ENCODE measurements at regions not wholly inside any gene's neighbourhood (a gene's known extent, or its start where the extent isn't known, plus 50 kb on each side); places are given as distances from the start of the nearest gene placed in this dataset.

- Histone ChIP-seq H3K4me1 (ENCODE audit: insufficient read depth, low read length) (no peaks in the 10 kb centered on the region), H4K20me1 (ENCODE audit: insufficient read depth, low read length) (no peaks in the 10 kb centered on the region), H2AFZ (ENCODE audit: low read depth, low read length) (no peak overlapping the region), H3K4me2 (ENCODE audit: insufficient read depth, low read length) (no peak overlapping the region), H3K9me3 (ENCODE audit: insufficient read depth, low read length, severe bottlenecking) (no peaks in the 10 kb centered on the region), H3K27ac (ENCODE audit: low read length) (no peak overlapping the region), H3K27me3 (ENCODE audit: insufficient read depth, low read length, poor library complexity) (no peaks in the 10 kb centered on the region), H3K36me3 (ENCODE audit: insufficient read depth, low read length) (no peaks in the 10 kb centered on the region), H3K9ac (ENCODE audit: low read depth, low read length) (no peak overlapping the region), H3K79me2 (ENCODE audit: insufficient read depth, low read length) (no peaks in the 10 kb centered on the region), H3K4me3 (ENCODE audit: low read depth in 1 of 2, low read length in 2 of 2) (no peak overlapping the region)
- ATAC-seq (ENCODE audit: insufficient read depth, low read depth) (no peak), DNase-seq (no peak)
- TF ChIP-seq EZH2 (IDR thresholded peaks at IDR 0.05; ENCODE audit: borderline replicate concordance, low read depth, low read length, severe bottlenecking), result no peak
- TF ChIP-seq, protein P1, sequence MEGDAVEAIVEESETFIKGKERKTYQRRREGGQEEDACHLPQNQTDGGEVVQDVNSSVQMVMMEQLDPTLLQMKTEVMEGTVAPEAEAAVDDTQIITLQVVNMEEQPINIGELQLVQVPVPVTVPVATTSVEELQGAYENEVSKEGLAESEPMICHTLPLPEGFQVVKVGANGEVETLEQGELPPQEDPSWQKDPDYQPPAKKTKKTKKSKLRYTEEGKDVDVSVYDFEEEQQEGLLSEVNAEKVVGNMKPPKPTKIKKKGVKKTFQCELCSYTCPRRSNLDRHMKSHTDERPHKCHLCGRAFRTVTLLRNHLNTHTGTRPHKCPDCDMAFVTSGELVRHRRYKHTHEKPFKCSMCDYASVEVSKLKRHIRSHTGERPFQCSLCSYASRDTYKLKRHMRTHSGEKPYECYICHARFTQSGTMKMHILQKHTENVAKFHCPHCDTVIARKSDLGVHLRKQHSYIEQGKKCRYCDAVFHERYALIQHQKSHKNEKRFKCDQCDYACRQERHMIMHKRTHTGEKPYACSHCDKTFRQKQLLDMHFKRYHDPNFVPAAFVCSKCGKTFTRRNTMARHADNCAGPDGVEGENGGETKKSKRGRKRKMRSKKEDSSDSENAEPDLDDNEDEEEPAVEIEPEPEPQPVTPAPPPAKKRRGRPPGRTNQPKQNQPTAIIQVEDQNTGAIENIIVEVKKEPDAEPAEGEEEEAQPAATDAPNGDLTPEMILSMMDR (IDR thresholded peaks at IDR 0.05; ENCODE audit: borderline replicate concordance, extremely low read depth, low read length, poor library complexity, severe bottlenecking), result no peak
Observed at GRCh38 chr2:21429747-21430146, 306.0 kb downstream of the TDRD15 start.

DNA sequence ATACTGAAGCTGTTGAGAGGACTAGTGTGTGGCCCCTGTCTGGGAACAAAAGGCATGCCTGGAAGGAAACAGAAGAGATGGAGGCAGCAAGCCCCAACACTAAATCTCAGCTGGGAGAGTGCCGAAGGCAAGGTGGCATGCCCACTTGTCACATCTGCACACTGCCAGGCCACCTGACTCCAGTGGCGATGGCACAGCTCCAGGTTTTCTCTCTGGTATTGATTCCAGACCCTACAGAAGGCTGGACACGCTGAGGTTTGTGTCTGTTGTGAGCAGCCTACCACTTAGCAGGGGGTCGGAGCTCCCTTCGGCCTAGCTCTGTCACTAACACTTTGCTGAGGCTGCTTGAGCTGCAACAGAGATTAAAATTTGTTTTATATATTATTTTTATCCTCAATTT is 307.3 kb downstream of the TDRD15 start:
- Histone ChIP-seq H3K36me3 (ENCODE audit: insufficient read depth, low read length) (no peaks in the 10 kb centered on the region), H3K4me2 (ENCODE audit: insufficient read depth, low read length) (no peak overlapping the region), H4K20me1 (ENCODE audit: insufficient read depth, low read length) (no peaks in the 10 kb centered on the region), H3K4me3 (ENCODE audit: low read depth in 1 of 2, low read length in 2 of 2) (no peak overlapping the region), H3K27me3 (ENCODE audit: insufficient read depth, low read length, poor library complexity) (no peaks in the 10 kb centered on the region), H2AFZ (ENCODE audit: low read depth, low read length) (no peak overlapping the region), H3K79me2 (ENCODE audit: insufficient read depth, low read length) (no peaks in the 10 kb centered on the region), H3K4me1 (ENCODE audit: insufficient read depth, low read length) (no peaks in the 10 kb centered on the region), H3K9me3 (ENCODE audit: insufficient read depth, low read length, severe bottlenecking) (no peaks in the 10 kb centered on the region), H3K9ac (ENCODE audit: low read depth, low read length) (no peak overlapping the region), H3K27ac (ENCODE audit: low read length) (no peak overlapping the region)
- no peak for TF ChIP-seq EZH2 (IDR thresholded peaks at IDR 0.05; ENCODE audit: borderline replicate concordance, low read depth, low read length, severe bottlenecking)
- TF ChIP-seq, protein P1 (IDR thresholded peaks at IDR 0.05; ENCODE audit: borderline replicate concordance, extremely low read depth, low read length, poor library complexity, severe bottlenecking), result no peak
- no peak for ATAC-seq (ENCODE audit: insufficient read depth, low read depth)
- no peak for DNase-seq

GRCh38 chr2:21438949-21439348 is 315.2 kb downstream of the TDRD15 start:
- Histone ChIP-seq H3K9ac (ENCODE audit: low read depth, low read length) (no peak overlapping the region), H3K4me2 (ENCODE audit: insufficient read depth, low read length) (no peak overlapping the region), H3K4me1 (ENCODE audit: insufficient read depth, low read length) (no peaks in the 10 kb centered on the region), H3K79me2 (ENCODE audit: insufficient read depth, low read length) (no peaks in the 10 kb centered on the region), H3K4me3 (ENCODE audit: low read depth in 1 of 2, low read length in 2 of 2) (no peak overlapping the region), H3K27me3 (ENCODE audit: insufficient read depth, low read length, poor library complexity) (no peaks in the 10 kb centered on the region), H3K36me3 (ENCODE audit: insufficient read depth, low read length) (no peaks in the 10 kb centered on the region), H3K9me3 (ENCODE audit: insufficient read depth, low read length, severe bottlenecking) (no peaks in the 10 kb centered on the region), H3K27ac (ENCODE audit: low read length) (no peak overlapping the region), H2AFZ (ENCODE audit: low read depth, low read length) (no peak overlapping the region), H4K20me1 (ENCODE audit: insufficient read depth, low read length) (no peaks in the 10 kb centered on the region)
- no peak for TF ChIP-seq EZH2 (IDR thresholded peaks at IDR 0.05; ENCODE audit: borderline replicate concordance, low read depth, low read length, severe bottlenecking)
- TF ChIP-seq, protein P1 (IDR thresholded peaks at IDR 0.05; ENCODE audit: borderline replicate concordance, extremely low read depth, low read length, poor library complexity, severe bottlenecking), result no peak
- DNase-seq (no peak), ATAC-seq (ENCODE audit: insufficient read depth, low read depth) (no peak)

DNA sequence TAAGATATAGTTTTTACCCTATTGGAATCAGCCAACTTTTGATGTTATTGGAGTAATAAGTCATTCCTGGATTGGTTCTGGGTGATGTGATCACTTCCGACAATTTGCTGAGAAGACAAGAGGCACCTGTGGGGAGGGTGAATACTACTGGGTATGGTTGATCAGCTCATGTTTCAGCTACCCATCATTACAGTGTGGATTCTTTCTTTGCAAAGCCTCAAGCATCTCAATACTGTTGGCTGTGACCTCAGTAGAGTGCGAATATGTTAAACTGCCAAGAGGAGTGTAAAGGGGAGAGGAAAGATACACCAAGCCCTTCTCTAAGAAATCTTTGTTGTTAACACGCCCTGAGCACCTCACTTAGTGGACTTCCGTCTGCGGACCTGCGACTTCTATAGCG is 317.7 kb downstream of the TDRD15 start:
- Histone ChIP-seq H3K27ac (ENCODE audit: low read length) (no peak overlapping the region), H3K4me2 (ENCODE audit: insufficient read depth, low read length) (no peak overlapping the region), H4K20me1 (ENCODE audit: insufficient read depth, low read length) (no peaks in the 10 kb centered on the region), H3K9me3 (ENCODE audit: insufficient read depth, low read length, severe bottlenecking) (no peaks in the 10 kb centered on the region), H3K4me1 (ENCODE audit: insufficient read depth, low read length) (no peaks in the 10 kb centered on the region), H2AFZ (ENCODE audit: low read depth, low read length) (no peak overlapping the region), H3K9ac (ENCODE audit: low read depth, low read length) (no peak overlapping the region), H3K36me3 (ENCODE audit: insufficient read depth, low read length) (no peaks in the 10 kb centered on the region), H3K27me3 (ENCODE audit: insufficient read depth, low read length, poor library complexity) (no peaks in the 10 kb centered on the region), H3K4me3 (ENCODE audit: low read depth in 1 of 2, low read length in 2 of 2) (no peak overlapping the region), H3K79me2 (ENCODE audit: insufficient read depth, low read length) (no peaks in the 10 kb centered on the region)
- no peak for ATAC-seq (ENCODE audit: insufficient read depth, low read depth)
- DNase-seq, result no peak
- TF ChIP-seq, protein P1 (IDR thresholded peaks at IDR 0.05; ENCODE audit: borderline replicate concordance, extremely low read depth, low read length, poor library complexity, severe bottlenecking), result no peak
- no peak for TF ChIP-seq EZH2 (IDR thresholded peaks at IDR 0.05; ENCODE audit: borderline replicate concordance, low read depth, low read length, severe bottlenecking)

Measured in DND-41 (cell line).